OCI-LY3 (cell line): ENCODE measurements at regions not wholly inside any gene's neighbourhood (a gene's known extent, or its start where the extent isn't known, plus 50 kb on each side); places are given as distances from the start of the nearest gene placed in this dataset.

Source experiments
- EZH2phosphoT487 ChIP-seq: fragments of 200-600 bp; shearing (Covaris generic); IDR thresholded peaks from 2 replicates; pipeline ENCODE4 v1.6.1; 2018; ENCODE audit warnings: antibody characterized with exemption, mixed run types, low read depth
- TF ChIP-seq, protein P1 (sequence below): fragments of 200-600, 300-600 bp; sonication (generic); IDR thresholded peaks from 2 replicates; pipeline ENCODE4 v1.5.1; 2014; ENCODE audit warnings: antibody characterized with exemption, low read length, low read depth

DNA sequence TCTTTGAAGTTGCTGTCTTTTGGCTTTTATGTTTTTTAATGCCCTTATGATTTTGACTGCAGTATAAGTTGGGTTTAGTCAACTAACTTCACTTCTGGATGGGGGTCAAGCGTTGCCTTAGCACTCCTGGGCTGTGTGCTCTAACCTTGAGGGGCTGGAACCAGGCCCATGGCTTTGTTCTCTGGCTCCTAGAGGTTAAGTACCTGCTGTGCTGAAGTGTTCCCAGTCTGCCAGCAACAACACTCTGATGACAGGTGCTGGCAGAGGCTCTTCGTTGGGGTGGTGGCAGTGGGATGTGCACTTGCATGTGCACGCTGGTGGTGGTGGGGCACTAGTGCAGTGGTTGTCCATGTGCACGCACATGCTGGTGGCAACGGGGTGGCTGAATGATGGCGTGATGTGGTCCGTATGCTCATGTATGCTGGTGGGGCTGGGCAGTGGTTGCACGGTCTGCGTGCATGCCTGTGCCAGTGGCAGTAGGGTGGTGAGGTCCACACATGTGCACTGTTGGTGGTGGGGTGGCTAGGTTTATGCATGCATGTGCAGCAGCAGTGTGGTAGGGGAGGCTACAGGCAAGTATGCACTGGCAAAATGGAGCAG, 447.8 kb upstream of the GOT2 start:
- TF ChIP-seq, protein P1, sequence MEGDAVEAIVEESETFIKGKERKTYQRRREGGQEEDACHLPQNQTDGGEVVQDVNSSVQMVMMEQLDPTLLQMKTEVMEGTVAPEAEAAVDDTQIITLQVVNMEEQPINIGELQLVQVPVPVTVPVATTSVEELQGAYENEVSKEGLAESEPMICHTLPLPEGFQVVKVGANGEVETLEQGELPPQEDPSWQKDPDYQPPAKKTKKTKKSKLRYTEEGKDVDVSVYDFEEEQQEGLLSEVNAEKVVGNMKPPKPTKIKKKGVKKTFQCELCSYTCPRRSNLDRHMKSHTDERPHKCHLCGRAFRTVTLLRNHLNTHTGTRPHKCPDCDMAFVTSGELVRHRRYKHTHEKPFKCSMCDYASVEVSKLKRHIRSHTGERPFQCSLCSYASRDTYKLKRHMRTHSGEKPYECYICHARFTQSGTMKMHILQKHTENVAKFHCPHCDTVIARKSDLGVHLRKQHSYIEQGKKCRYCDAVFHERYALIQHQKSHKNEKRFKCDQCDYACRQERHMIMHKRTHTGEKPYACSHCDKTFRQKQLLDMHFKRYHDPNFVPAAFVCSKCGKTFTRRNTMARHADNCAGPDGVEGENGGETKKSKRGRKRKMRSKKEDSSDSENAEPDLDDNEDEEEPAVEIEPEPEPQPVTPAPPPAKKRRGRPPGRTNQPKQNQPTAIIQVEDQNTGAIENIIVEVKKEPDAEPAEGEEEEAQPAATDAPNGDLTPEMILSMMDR: no peak
- TF ChIP-seq EZH2phosphoT487: no peak
